Loucy (cell line): ENCODE measurements at regions not wholly inside any gene's neighbourhood (a gene's known extent, or its start where the extent isn't known, plus 50 kb on each side); places are given as distances from the start of the nearest gene placed in this dataset.

Source experiments
- CTCF ChIP-seq: fragments of 200-600 bp; sonication (generic); conservative IDR thresholded peaks from 2 replicates; pipeline ENCODE4 v1.5.1; 2014; ENCODE audit warnings: mild to moderate bottlenecking, antibody characterized with exemption, low read length
- EZH2phosphoT487 ChIP-seq: fragments of 200-600 bp; IDR thresholded peaks from 2 replicates; pipeline ENCODE4 v1.6.1; 2018; ENCODE audit warnings: antibody characterized with exemption, mild to moderate bottlenecking, moderate library complexity, borderline replicate concordance

DNA sequence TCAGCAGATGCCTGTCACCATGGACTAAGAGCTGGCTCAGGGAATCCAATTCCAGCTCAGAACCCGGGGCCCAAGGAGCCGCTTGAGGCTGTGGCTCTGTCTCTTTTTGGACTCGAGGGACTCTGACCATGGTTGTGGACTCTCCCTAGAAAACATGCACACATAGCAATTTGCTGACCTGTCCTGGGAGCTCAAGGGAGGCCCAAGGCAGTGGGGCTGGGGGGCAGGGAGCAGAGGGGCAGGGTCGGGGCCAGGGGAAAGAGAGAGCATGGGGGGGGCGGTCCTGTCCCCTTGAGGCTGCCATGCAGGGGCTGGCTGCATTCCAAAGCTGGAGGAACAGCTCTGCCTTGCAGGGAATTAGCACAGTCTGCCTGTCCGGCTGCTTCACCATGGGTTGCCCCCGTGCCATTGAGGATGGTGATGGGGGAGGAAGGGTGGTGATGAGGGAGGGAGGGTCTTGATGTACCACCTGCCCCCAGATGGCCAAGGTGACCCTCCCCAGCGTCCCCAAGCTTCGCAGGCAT lies 190.1 kb downstream of the GOLGA6L6 start:
- TF ChIP-seq CTCF (no peak), EZH2phosphoT487 (no peak)
